ENCODE measurements at regions not wholly inside any gene's neighbourhood (a gene's known extent, or its start where the extent isn't known, plus 50 kb on each side); places are given as distances from the start of the nearest gene placed in this dataset.

DNA sequence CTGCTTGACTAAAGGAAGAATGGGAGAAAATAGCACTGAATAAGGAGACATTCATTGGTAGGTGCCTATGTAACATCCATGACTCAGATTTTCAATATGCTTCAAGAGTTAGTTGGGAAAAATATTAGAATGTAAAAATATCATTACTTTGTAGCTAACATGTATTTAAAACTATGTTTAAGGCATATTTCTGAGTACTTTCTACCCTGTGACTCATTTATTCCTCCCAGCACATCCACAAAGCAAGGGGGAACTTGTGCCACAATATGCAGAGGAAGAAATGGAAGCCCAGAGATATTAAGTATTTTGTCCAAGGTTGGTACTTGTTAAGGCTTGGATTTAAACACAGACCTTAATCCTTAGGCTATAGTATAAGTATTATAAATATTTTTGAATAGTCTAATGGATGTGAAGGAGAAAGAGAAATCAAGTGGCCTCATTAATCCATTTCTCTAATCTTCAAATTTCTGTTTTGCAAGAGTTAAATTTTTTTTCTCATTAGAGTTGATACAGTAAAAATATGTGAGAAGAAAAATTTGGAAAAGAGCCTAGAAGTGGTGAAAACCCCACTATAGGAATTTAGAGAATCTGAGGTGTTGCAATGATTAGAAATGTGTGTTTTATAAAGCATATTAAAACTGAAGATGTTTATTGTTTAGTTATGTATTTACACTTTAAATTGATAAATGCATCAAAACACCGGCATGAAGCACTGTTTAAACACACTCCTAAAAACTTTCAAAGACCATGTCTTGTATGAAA, 149.3 kb upstream of the GYPA start (continued):
- TF ChIP-seq ZBTB5 (IDR thresholded peaks at IDR 0.05): no peak
- TF ChIP-seq ATF3 (IDR thresholded peaks at IDR 0.05): no peak
- no peak for TF ChIP-seq ATF3 (CRISPR knock-in tag; conservative IDR thresholded peaks at IDR 0.05)
- TF ChIP-seq ATF4 (CRISPR knock-in tag; IDR thresholded peaks at IDR 0.05): no peak
- no peak for TF ChIP-seq SMAD4 (CRISPR knock-in tag; conservative IDR thresholded peaks at IDR 0.05)
- no peak for TF ChIP-seq BRF2 (IDR thresholded peaks at IDR 0.05; ENCODE audit: borderline replicate concordance, insufficient read depth, insufficient read length)
- no peak for TF ChIP-seq MITF (IDR thresholded peaks at IDR 0.05)
